NCI-H1048 (cell line): ENCODE measurements at regions not wholly inside any gene's neighbourhood (a gene's known extent, or its start where the extent isn't known, plus 50 kb on each side); places are given as distances from the start of the nearest gene placed in this dataset.
"Not testable (repeated sequence)": the region's sequence is repeated elsewhere in the genome, so short reads cannot be mapped to it uniquely, and the experiment has no call there.

Experiments
- DNase-seq: peaks from one replicate; lab custom pipeline; 2025; lab: John Stamatoyannopoulos, UW

- no peak for DNase-seq
Measured at GRCh38 chr18:25560369-25560768, 208.4 kb upstream of the ZNF521 start.

GRCh38 chr18:25557011-25557410, 205.0 kb upstream of the ZNF521 start:
- no peak for DNase-seq

GRCh38 chr18:25553631-25554263, 201.8 kb upstream of the ZNF521 start:
- no peak for DNase-seq

GRCh38 chr18:25544546-25545287, 192.8 kb upstream of the ZNF521 start:
- no peak for DNase-seq

GRCh38 chr18:25538175-25538922, 186.4 kb upstream of the ZNF521 start:
- no peak for DNase-seq

- DNase-seq, result no peak
Measured at GRCh38 chr18:25535495-25535894, 183.5 kb upstream of the ZNF521 start.

GRCh38 chr18:25534401-25534800, 182.4 kb upstream of the ZNF521 start:
- DNase-seq, result no peak

GRCh38 chr18:25533218-25533617, 181.3 kb upstream of the ZNF521 start:
- no peak for DNase-seq

- DNase-seq, result no peak
Measured at GRCh38 chr18:25531207-25531606, 179.2 kb upstream of the ZNF521 start.

GRCh38 chr18:25525789-25526188, 173.8 kb upstream of the ZNF521 start:
- DNase-seq, result not testable (repeated sequence)

GRCh38 chr18:25518716-25519053, 166.7 kb upstream of the ZNF521 start:
- no peak for DNase-seq

- DNase-seq, result no peak
Measured at GRCh38 chr18:25517881-25518715, 166.1 kb upstream of the ZNF521 start.

GRCh38 chr18:25516747-25517498, 165.0 kb upstream of the ZNF521 start:
- DNase-seq, result no peak

GRCh38 chr18:25516121-25516520, 164.2 kb upstream of the ZNF521 start:
- no peak for DNase-seq

GRCh38 chr18:25510096-25510495, 158.1 kb upstream of the ZNF521 start:
- DNase-seq, result no peak

- DNase-seq, result no peak
Measured at GRCh38 chr18:25503567-25504081, 151.7 kb upstream of the ZNF521 start.

- DNase-seq, result no peak
Measured at GRCh38 chr18:25497151-25497794, 145.3 kb upstream of the ZNF521 start.

- no peak for DNase-seq
Measured at GRCh38 chr18:25496544-25496943, 144.6 kb upstream of the ZNF521 start.

GRCh38 chr18:25495606-25496005, 143.6 kb upstream of the ZNF521 start:
- DNase-seq, result no peak

GRCh38 chr18:25494888-25495287, 142.9 kb upstream of the ZNF521 start:
- no peak for DNase-seq

GRCh38 chr18:25493401-25493800, 141.4 kb upstream of the ZNF521 start:
- DNase-seq, result no peak
